ENCODE measurements at regions not wholly inside any gene's neighbourhood (a gene's known extent, or its start where the extent isn't known, plus 50 kb on each side); places are given as distances from the start of the nearest gene placed in this dataset.

- no peak for TF ChIP-seq CTCF (IDR thresholded peaks at IDR 0.05; ENCODE audit: control insufficient read depth, insufficient read depth, low read depth, low read length, missing control alignments)
- no peak for DNase-seq (ENCODE audit: low read depth)
- H3K4me3 ChIP-seq (ENCODE audit: control insufficient read depth, low read depth, low read length), result no peak overlapping the region
Measured at GRCh38 chr3:30996467-30996866, 102.0 kb upstream of the GADL1 start.

- H3K4me3 ChIP-seq (ENCODE audit: control insufficient read depth, low read depth, low read length), result no peak overlapping the region
- no peak for DNase-seq (ENCODE audit: low read depth)
- TF ChIP-seq CTCF (IDR thresholded peaks at IDR 0.05; ENCODE audit: control insufficient read depth, insufficient read depth, low read depth, low read length, missing control alignments), result no peak
Measured at GRCh38 chr3:31002730-31003129, 108.3 kb upstream of the GADL1 start.

- no peak overlapping the region for H3K4me3 ChIP-seq (ENCODE audit: control insufficient read depth, low read depth, low read length)
- DNase-seq (ENCODE audit: low read depth), result peak; percentile 88
- TF ChIP-seq CTCF (IDR thresholded peaks at IDR 0.05; ENCODE audit: control insufficient read depth, insufficient read depth, low read depth, low read length, missing control alignments), result no peak
Measured at GRCh38 chr3:31004025-31004678, 109.7 kb upstream of the GADL1 start.

- no peak for TF ChIP-seq CTCF (IDR thresholded peaks at IDR 0.05; ENCODE audit: control insufficient read depth, insufficient read depth, low read depth, low read length, missing control alignments)
- DNase-seq (ENCODE audit: low read depth), result no peak
Measured at GRCh38 chr3:31008994-31009393, 114.5 kb upstream of the GADL1 start.

GRCh38 chr3:31009881-31010280 is 115.4 kb upstream of the GADL1 start:
- H3K4me3 ChIP-seq (ENCODE audit: control insufficient read depth, low read depth, low read length), result no peak overlapping the region
- TF ChIP-seq CTCF (IDR thresholded peaks at IDR 0.05; ENCODE audit: control insufficient read depth, insufficient read depth, low read depth, low read length, missing control alignments), result no peak
- no peak for DNase-seq (ENCODE audit: low read depth)

More at GRCh38 chr3:31008994-31009393, 114.5 kb upstream of the GADL1 start:
- H3K4me3 ChIP-seq (ENCODE audit: control insufficient read depth, low read depth, low read length), result no peak overlapping the region

- H3K4me3 ChIP-seq (ENCODE audit: control insufficient read depth, low read depth, low read length), result no peak overlapping the region
- peak; percentile 13 for DNase-seq (ENCODE audit: low read depth)
- no peak for TF ChIP-seq CTCF (IDR thresholded peaks at IDR 0.05; ENCODE audit: control insufficient read depth, insufficient read depth, low read depth, low read length, missing control alignments)
Measured at GRCh38 chr3:31010491-31010890, 116.0 kb upstream of the GADL1 start.
